ENCODE measurements at regions not wholly inside any gene's neighbourhood (a gene's known extent, or its start where the extent isn't known, plus 50 kb on each side); places are given as distances from the start of the nearest gene placed in this dataset.

DNA sequence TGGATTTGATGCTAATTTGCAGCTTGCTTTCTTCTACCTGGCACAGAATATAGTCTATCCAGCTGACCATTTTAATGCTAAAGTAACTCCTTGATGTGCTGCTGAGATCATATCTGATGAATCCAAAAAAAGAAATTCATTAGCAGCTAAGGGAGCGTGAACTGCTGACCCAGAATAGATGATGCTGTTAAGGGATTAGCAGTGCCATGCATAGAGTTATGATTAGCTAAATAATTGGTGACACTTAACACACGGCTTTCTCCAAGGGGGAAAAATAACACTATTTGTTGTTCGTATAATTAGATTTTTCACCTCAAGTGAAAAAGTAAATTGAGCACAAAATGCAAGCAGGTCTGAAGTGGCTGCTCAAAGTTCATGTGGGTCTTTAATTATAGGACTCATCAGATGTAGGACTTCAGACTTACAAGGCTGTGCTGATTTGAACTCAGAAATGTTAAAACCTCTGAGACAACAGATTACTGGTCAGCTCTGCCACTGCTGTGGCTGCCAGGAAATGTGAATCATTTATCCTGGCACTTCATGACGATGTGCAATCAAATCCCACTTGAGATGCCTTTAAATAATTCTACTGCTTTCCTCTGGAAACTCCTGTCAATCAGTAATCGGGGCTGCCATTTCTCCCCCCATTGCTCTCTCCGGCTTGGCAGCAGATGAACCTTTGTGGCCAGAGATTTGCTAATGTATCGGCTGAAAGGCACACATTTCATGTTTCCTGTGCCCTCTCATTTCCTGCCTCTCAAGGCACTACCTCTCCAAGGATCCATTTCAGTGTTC, 291.6 kb upstream of the C9orf72 start:
- no peaks in the 10 kb centered on the region for H3K9me3 ChIP-seq (ENCODE audit: control insufficient read depth in 1 of 2, insufficient read depth in 1 of 2, low read depth in 1 of 2, low read length in 2 of 2)
- ATAC-seq, result no peak
- H4K20me1 ChIP-seq (ENCODE audit: insufficient read depth), result no peaks in the 10 kb centered on the region
- BruUV-seq (replicated peaks), result no TSS peak
- no peak for DNase-seq (ENCODE audit: low read depth, low spot score)
- intact Hi-C loops (cut with micrococcal nuclease), result loop anchor here (10.0 kb wide), 1 partner anchor 50 kb away; no protein-coding TSS in a partner anchor
- H2AFZ ChIP-seq (ENCODE audit: low read depth, low read length, poor library complexity, severe bottlenecking), result no peak overlapping the region
- no peaks in the 10 kb centered on the region for H3K4me1 ChIP-seq (ENCODE audit: control insufficient read depth in 1 of 2, insufficient read depth in 2 of 2, low read length in 2 of 2)
- H3K27me3 ChIP-seq (ENCODE audit: insufficient read depth, low read length), result no peaks in the 10 kb centered on the region
- no peaks in the 10 kb centered on the region for H3K9me2 ChIP-seq (ENCODE audit: insufficient read depth)
- TF ChIP-seq POLR2A (IDR thresholded peaks at IDR 0.05; ENCODE audit: borderline replicate concordance, extremely low read depth, insufficient read depth, insufficient read length), result no peak
- TF ChIP-seq, protein P1, sequence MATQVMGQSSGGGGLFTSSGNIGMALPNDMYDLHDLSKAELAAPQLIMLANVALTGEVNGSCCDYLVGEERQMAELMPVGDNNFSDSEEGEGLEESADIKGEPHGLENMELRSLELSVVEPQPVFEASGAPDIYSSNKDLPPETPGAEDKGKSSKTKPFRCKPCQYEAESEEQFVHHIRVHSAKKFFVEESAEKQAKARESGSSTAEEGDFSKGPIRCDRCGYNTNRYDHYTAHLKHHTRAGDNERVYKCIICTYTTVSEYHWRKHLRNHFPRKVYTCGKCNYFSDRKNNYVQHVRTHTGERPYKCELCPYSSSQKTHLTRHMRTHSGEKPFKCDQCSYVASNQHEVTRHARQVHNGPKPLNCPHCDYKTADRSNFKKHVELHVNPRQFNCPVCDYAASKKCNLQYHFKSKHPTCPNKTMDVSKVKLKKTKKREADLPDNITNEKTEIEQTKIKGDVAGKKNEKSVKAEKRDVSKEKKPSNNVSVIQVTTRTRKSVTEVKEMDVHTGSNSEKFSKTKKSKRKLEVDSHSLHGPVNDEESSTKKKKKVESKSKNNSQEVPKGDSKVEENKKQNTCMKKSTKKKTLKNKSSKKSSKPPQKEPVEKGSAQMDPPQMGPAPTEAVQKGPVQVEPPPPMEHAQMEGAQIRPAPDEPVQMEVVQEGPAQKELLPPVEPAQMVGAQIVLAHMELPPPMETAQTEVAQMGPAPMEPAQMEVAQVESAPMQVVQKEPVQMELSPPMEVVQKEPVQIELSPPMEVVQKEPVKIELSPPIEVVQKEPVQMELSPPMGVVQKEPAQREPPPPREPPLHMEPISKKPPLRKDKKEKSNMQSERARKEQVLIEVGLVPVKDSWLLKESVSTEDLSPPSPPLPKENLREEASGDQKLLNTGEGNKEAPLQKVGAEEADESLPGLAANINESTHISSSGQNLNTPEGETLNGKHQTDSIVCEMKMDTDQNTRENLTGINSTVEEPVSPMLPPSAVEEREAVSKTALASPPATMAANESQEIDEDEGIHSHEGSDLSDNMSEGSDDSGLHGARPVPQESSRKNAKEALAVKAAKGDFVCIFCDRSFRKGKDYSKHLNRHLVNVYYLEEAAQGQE (IDR thresholded peaks at IDR 0.05; ENCODE audit: low read depth), result no peak
- no peak for TF ChIP-seq SIN3A (IDR thresholded peaks at IDR 0.05; ENCODE audit: low read depth)
- no peak for TF ChIP-seq EZH2 (IDR thresholded peaks at IDR 0.05)
- no peak for TF ChIP-seq EGR1 (IDR thresholded peaks at IDR 0.05; ENCODE audit: low read depth)
- no peak for TF ChIP-seq SRF (IDR thresholded peaks at IDR 0.05; ENCODE audit: low read depth)
- no peak for TF ChIP-seq YY1 (IDR thresholded peaks at IDR 0.05; ENCODE audit: extremely low read depth, insufficient replicate concordance, low read depth, low read length)
- no peak for TF ChIP-seq ELF1 (IDR thresholded peaks at IDR 0.05; ENCODE audit: borderline replicate concordance, low read depth)
- TF ChIP-seq, protein P2, sequence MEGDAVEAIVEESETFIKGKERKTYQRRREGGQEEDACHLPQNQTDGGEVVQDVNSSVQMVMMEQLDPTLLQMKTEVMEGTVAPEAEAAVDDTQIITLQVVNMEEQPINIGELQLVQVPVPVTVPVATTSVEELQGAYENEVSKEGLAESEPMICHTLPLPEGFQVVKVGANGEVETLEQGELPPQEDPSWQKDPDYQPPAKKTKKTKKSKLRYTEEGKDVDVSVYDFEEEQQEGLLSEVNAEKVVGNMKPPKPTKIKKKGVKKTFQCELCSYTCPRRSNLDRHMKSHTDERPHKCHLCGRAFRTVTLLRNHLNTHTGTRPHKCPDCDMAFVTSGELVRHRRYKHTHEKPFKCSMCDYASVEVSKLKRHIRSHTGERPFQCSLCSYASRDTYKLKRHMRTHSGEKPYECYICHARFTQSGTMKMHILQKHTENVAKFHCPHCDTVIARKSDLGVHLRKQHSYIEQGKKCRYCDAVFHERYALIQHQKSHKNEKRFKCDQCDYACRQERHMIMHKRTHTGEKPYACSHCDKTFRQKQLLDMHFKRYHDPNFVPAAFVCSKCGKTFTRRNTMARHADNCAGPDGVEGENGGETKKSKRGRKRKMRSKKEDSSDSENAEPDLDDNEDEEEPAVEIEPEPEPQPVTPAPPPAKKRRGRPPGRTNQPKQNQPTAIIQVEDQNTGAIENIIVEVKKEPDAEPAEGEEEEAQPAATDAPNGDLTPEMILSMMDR (IDR thresholded peaks at IDR 0.05 in 2 of 3, conservative IDR thresholded peaks at IDR 0.05 in 1 of 3; ENCODE audit: borderline replicate concordance in 1 of 3, insufficient read depth in 1 of 3, low read depth in 2 of 3, low read length in 2 of 3), result no peak
- TF ChIP-seq JUND (IDR thresholded peaks at IDR 0.05), result no peak
- no peak for TF ChIP-seq TCF7L2 (IDR thresholded peaks at IDR 0.05; ENCODE audit: borderline replicate concordance, extremely low read depth, insufficient read depth, insufficient read length)
- TF ChIP-seq CEBPB (IDR thresholded peaks at IDR 0.05; ENCODE audit: low read depth), result no peak
- no peak for TF ChIP-seq SP1 (IDR thresholded peaks at IDR 0.05; ENCODE audit: low read depth)
- TF ChIP-seq EZH2phosphoT487 (IDR thresholded peaks at IDR 0.05; ENCODE audit: borderline replicate concordance), result no peak
- no peak for TF ChIP-seq FOSL1 (IDR thresholded peaks at IDR 0.05; ENCODE audit: low read depth)
- POLR2A ChIA-PET, result no interaction called here
- no peak overlapping the region for H3K9ac ChIP-seq (ENCODE audit: low read length)
- RAD21 ChIA-PET (ENCODE audit: low non-redundant PET in 1 of 2, low total read pairs in 2 of 2, uncharacterized antibody in 2 of 2, unreplicated experiment in 2 of 2), result no interaction called here
- H3K4me3 ChIP-seq (replicated peaks in 1 of 2; ENCODE audit: low read depth in 1 of 2, low read length in 2 of 2), result no peak overlapping the region
- CTCF ChIA-PET, result no interaction called here
- H3K4me2 ChIP-seq (ENCODE audit: low read length), result no peak overlapping the region
- no peak overlapping the region for H3K27ac ChIP-seq (ENCODE audit: low read depth, low read length)
- H3K79me2 ChIP-seq (ENCODE audit: insufficient read depth, low read length), result no peaks in the 10 kb centered on the region
- H3K36me3 ChIP-seq (ENCODE audit: control insufficient read depth in 1 of 2, insufficient read depth in 2 of 2, low read length in 2 of 2), result no peaks in the 10 kb centered on the region
